OCI-LY1 (cell line): ENCODE measurements at regions not wholly inside any gene's neighbourhood (a gene's known extent, or its start where the extent isn't known, plus 50 kb on each side); places are given as distances from the start of the nearest gene placed in this dataset.

ENCODE experiments used
- EZH2 ChIP-seq: fragments of 200-600 bp; sonication (generic), shearing (Covaris generic); IDR thresholded peaks from 2 replicates; pipeline ENCODE4 v1.8.0; 2017; ENCODE audit warnings: borderline replicate concordance, mixed run types, mild to moderate bottlenecking, antibody characterized with exemption, low read length, moderate library complexity, mixed read lengths
- TF ChIP-seq, protein P1 (sequence below): fragments of 200-600 bp; sonication (generic), shearing (Covaris generic); IDR thresholded peaks from 2 replicates; pipeline ENCODE4 v1.5.1; 2017; ENCODE audit warnings: mild to moderate bottlenecking, antibody characterized with exemption, low read length, moderate library complexity, mixed read lengths

DNA sequence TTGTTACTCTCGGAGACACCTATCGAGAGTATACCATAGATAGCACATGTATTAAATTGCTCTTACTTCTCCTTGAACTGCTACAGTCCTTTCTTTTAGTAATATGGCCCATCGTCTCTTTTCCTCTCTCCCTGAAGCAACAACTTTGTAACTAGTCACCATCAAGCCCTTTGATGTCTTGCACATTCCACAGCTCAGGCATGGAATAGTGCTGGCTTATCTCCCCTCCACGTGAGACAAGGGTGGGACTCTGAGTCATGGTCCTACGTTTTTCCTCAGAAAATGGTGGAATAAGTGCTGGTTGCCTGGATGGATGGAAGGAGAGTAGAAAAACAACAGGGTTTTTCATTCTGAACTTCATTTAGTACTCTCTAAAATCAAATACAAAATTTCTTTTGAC lies 163.3 kb upstream of the MBNL1 start:
- TF ChIP-seq, protein P1, sequence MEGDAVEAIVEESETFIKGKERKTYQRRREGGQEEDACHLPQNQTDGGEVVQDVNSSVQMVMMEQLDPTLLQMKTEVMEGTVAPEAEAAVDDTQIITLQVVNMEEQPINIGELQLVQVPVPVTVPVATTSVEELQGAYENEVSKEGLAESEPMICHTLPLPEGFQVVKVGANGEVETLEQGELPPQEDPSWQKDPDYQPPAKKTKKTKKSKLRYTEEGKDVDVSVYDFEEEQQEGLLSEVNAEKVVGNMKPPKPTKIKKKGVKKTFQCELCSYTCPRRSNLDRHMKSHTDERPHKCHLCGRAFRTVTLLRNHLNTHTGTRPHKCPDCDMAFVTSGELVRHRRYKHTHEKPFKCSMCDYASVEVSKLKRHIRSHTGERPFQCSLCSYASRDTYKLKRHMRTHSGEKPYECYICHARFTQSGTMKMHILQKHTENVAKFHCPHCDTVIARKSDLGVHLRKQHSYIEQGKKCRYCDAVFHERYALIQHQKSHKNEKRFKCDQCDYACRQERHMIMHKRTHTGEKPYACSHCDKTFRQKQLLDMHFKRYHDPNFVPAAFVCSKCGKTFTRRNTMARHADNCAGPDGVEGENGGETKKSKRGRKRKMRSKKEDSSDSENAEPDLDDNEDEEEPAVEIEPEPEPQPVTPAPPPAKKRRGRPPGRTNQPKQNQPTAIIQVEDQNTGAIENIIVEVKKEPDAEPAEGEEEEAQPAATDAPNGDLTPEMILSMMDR, result no peak
- TF ChIP-seq EZH2, result no peak
